ENCODE measurements at regions not wholly inside any gene's neighbourhood (a gene's known extent, or its start where the extent isn't known, plus 50 kb on each side); places are given as distances from the start of the nearest gene placed in this dataset.
"Not testable (repeated sequence)": the region's sequence is repeated elsewhere in the genome, so short reads cannot be mapped to it uniquely, and the experiment has no call there.

- not testable (repeated sequence) for H3K36me3 ChIP-seq (ENCODE audit: control insufficient read depth in 2 of 2, insufficient read depth in 2 of 2, low read length in 2 of 2); H3K9me3 ChIP-seq (ENCODE audit: control insufficient read depth in 2 of 2, low read length in 2 of 2); H3K9ac ChIP-seq (ENCODE audit: low read length in 2 of 2); H3K4me1 ChIP-seq (ENCODE audit: control insufficient read depth, insufficient read depth, low read length); H3K27me3 ChIP-seq (ENCODE audit: control insufficient read depth in 1 of 2, insufficient read depth in 2 of 2, low read length in 2 of 2); H3K4me3 ChIP-seq (ENCODE audit: low read length in 2 of 2); H3K27ac ChIP-seq (ENCODE audit: low read length)
Measured at GRCh38 chr6:12363277-12363650, 73.1 kb downstream of the EDN1 start.

DNA sequence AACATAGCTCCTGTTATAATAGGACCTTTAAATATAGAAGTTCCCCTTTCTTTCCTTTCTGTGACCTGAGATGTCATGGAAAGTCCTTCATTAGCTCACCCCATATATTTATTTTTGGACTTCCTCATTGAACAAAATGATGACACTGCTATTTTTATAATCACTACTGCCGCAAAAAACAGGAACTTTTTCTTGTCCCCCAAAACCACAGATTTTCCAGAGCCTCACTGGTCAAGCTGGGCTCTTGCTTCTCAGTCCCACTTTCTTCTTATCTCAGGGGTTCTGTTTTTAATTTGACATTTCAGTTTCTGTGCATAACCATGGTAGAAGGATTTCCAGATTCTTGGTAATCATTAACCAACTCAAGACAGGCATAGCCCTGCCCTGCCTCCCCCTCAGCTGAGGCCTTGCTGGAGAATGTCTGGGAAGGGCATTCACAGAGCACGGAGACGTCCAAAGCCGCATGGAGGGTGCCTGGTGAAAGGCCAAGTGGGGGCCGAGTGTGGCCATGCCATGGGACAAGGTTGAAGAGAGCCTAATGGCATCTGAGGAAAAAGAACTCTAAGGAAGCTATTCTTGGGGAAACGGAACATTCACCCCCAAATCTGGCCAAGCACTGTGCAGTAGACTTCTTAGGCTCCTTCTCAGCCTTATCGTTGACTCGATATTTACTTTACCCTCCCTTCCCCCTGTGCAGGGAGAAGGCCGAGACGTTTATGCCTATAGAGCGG is 73.7 kb downstream of the EDN1 start:
- no peaks in the 10 kb centered on the region for H3K27me3 ChIP-seq (ENCODE audit: control insufficient read depth in 1 of 2, insufficient read depth in 2 of 2, low read length in 2 of 2)
- H3K9ac ChIP-seq (ENCODE audit: low read length in 2 of 2), result no peak overlapping the region
- no peak overlapping the region for H3K4me3 ChIP-seq (ENCODE audit: low read length in 2 of 2)
- H3K36me3 ChIP-seq (ENCODE audit: control insufficient read depth in 2 of 2, insufficient read depth in 2 of 2, low read length in 2 of 2), result no peaks in the 10 kb centered on the region
- peaks cover 0 to 2% of the 10 kb centered on the region in 2 donors for H3K9me3 ChIP-seq (ENCODE audit: control insufficient read depth in 2 of 2, low read length in 2 of 2)
- H3K4me1 ChIP-seq (ENCODE audit: control insufficient read depth, insufficient read depth, low read length), result no peaks in the 10 kb centered on the region
- no peak overlapping the region for H3K27ac ChIP-seq (ENCODE audit: low read length)

DNA sequence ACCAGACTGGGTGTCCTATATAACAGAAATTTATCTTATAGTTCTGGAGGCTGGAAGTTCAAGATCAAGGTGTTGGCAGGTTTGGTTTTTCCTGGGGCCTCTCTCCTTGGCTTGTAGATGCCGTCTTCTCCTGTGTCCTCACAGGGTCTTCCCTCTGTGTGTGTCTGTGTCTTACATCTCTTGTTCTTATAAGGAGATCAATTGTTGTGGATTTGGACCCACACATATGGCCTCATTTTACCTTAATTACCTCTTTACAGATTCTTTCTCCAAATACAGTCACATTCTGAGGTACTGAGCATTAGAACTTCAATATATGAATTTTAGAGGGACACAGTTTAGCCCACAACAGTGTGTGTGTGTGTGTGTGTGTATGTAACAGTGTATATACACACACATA is 74.5 kb downstream of the EDN1 start:
- Histone ChIP-seq H3K27me3 (ENCODE audit: control insufficient read depth in 1 of 2, insufficient read depth in 2 of 2, low read length in 2 of 2) (no peaks in the 10 kb centered on the region), H3K9ac (ENCODE audit: low read length in 2 of 2) (no peak overlapping the region), H3K36me3 (ENCODE audit: control insufficient read depth in 2 of 2, insufficient read depth in 2 of 2, low read length in 2 of 2) (no peaks in the 10 kb centered on the region), H3K4me3 (ENCODE audit: low read length in 2 of 2) (no peak overlapping the region), H3K27ac (ENCODE audit: low read length) (no peak overlapping the region), H3K9me3 (ENCODE audit: control insufficient read depth in 2 of 2, low read length in 2 of 2) (peaks cover 0 to 2% of the 10 kb centered on the region in 2 donors), H3K4me1 (ENCODE audit: control insufficient read depth, insufficient read depth, low read length) (no peaks in the 10 kb centered on the region)

- Histone ChIP-seq H3K4me1 (ENCODE audit: control insufficient read depth, insufficient read depth, low read length) (no peaks in the 10 kb centered on the region), H3K9ac (ENCODE audit: low read length in 2 of 2) (no peak overlapping the region), H3K4me3 (ENCODE audit: low read length in 2 of 2) (no peak overlapping the region), H3K27ac (ENCODE audit: low read length) (no peak overlapping the region), H3K9me3 (ENCODE audit: control insufficient read depth in 2 of 2, low read length in 2 of 2) (no peaks in the 10 kb centered on the region), H3K36me3 (ENCODE audit: control insufficient read depth in 2 of 2, insufficient read depth in 2 of 2, low read length in 2 of 2) (no peaks in the 10 kb centered on the region), H3K27me3 (ENCODE audit: control insufficient read depth in 1 of 2, insufficient read depth in 2 of 2, low read length in 2 of 2) (no peaks in the 10 kb centered on the region)
Measured at GRCh38 chr6:12366731-12367130, 76.6 kb downstream of the EDN1 start.

- Histone ChIP-seq H3K27ac (ENCODE audit: low read length) (no peak overlapping the region), H3K36me3 (ENCODE audit: control insufficient read depth in 2 of 2, insufficient read depth in 2 of 2, low read length in 2 of 2) (no peaks in the 10 kb centered on the region), H3K4me3 (ENCODE audit: low read length in 2 of 2) (no peak overlapping the region)
Measured at GRCh38 chr6:12367412-12367811, 77.3 kb downstream of the EDN1 start.

GRCh38 chr6:12369355-12369754 is 79.2 kb downstream of the EDN1 start:
- H3K4me3 ChIP-seq (ENCODE audit: low read length in 2 of 2), result no peak overlapping the region
- no peak overlapping the region for H3K27ac ChIP-seq (ENCODE audit: low read length)
- H3K4me1 ChIP-seq (ENCODE audit: control insufficient read depth, insufficient read depth, low read length), result no peaks in the 10 kb centered on the region
- H3K9me3 ChIP-seq (ENCODE audit: control insufficient read depth in 2 of 2, low read length in 2 of 2), result no peaks in the 10 kb centered on the region
- no peak overlapping the region for H3K9ac ChIP-seq (ENCODE audit: low read length in 2 of 2)
- H3K36me3 ChIP-seq (ENCODE audit: control insufficient read depth in 2 of 2, insufficient read depth in 2 of 2, low read length in 2 of 2), result no peaks in the 10 kb centered on the region
- H3K27me3 ChIP-seq (ENCODE audit: control insufficient read depth in 1 of 2, insufficient read depth in 2 of 2, low read length in 2 of 2), result no peaks in the 10 kb centered on the region

More at GRCh38 chr6:12367412-12367811, 77.3 kb downstream of the EDN1 start:
- no peaks in the 10 kb centered on the region for H3K9me3 ChIP-seq (ENCODE audit: control insufficient read depth in 2 of 2, low read length in 2 of 2)
- no peaks in the 10 kb centered on the region for H3K4me1 ChIP-seq (ENCODE audit: control insufficient read depth, insufficient read depth, low read length)
- H3K9ac ChIP-seq (ENCODE audit: low read length in 2 of 2), result no peak overlapping the region
- no peaks in the 10 kb centered on the region for H3K27me3 ChIP-seq (ENCODE audit: control insufficient read depth in 1 of 2, insufficient read depth in 2 of 2, low read length in 2 of 2)

- no peak overlapping the region for H3K27ac ChIP-seq (ENCODE audit: low read length)
- no peak overlapping the region for H3K9ac ChIP-seq (ENCODE audit: low read length in 2 of 2)
- H3K36me3 ChIP-seq (ENCODE audit: control insufficient read depth in 2 of 2, insufficient read depth in 2 of 2, low read length in 2 of 2), result no peaks in the 10 kb centered on the region
- H3K9me3 ChIP-seq (ENCODE audit: control insufficient read depth in 2 of 2, low read length in 2 of 2), result no peaks in the 10 kb centered on the region
- H3K4me1 ChIP-seq (ENCODE audit: control insufficient read depth, insufficient read depth, low read length), result no peaks in the 10 kb centered on the region
- no peak overlapping the region for H3K4me3 ChIP-seq (ENCODE audit: low read length in 2 of 2)
- H3K27me3 ChIP-seq (ENCODE audit: control insufficient read depth in 1 of 2, insufficient read depth in 2 of 2, low read length in 2 of 2), result no peaks in the 10 kb centered on the region
Measured at GRCh38 chr6:12369781-12370262, 79.7 kb downstream of the EDN1 start.

DNA sequence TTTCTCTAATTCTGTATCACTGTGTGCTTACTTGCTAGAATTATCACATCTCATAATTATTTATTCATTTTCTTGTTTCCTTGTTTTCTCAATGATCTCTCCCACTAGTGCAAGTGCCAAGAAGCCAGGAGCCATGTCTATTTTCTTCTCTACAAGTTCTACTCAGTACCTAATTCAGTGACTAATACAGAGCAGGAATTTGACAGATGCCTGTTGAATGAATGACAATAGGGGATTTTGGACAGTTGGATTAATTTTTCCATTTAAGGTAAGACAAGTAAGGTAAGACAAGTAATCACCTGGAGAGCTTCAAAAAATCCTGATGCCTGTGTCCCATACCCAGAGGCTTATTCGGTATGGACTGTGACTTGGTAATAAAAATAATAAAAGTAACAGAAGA is 81.0 kb downstream of the EDN1 start:
- H3K9me3 ChIP-seq (ENCODE audit: control insufficient read depth in 2 of 2, low read length in 2 of 2), result no peaks in the 10 kb centered on the region
- H3K27me3 ChIP-seq (ENCODE audit: control insufficient read depth in 1 of 2, insufficient read depth in 2 of 2, low read length in 2 of 2), result no peaks in the 10 kb centered on the region
- no peak overlapping the region for H3K4me3 ChIP-seq (ENCODE audit: low read length in 2 of 2)
- H3K27ac ChIP-seq (ENCODE audit: low read length), result no peak overlapping the region
- H3K9ac ChIP-seq (ENCODE audit: low read length in 2 of 2), result no peak overlapping the region
- no peaks in the 10 kb centered on the region for H3K36me3 ChIP-seq (ENCODE audit: control insufficient read depth in 2 of 2, insufficient read depth in 2 of 2, low read length in 2 of 2)
- no peaks in the 10 kb centered on the region for H3K4me1 ChIP-seq (ENCODE audit: control insufficient read depth, insufficient read depth, low read length)

DNA sequence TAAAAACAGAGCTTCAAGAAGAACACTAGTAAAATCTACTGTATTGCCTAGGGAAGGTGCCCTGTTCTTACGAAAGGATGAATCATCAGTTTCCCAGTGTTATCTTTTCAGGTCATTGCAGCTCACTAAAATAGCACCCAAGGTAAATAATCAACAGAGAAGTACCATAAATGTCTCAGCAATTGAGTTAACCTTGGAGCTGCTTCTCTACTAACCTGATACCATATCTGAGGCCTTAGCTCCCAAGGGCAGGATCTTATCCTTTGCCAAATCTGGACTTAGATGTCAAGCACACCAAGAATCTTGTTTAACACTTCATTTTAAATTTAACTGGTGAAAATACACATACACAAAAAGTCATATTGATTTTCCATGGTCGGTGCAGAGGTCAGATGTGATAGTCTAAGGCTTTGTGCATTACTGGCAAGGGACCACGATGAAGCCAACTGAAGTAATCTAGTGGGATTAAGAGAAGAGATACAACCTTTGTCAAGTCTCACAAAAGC is 81.5 kb downstream of the EDN1 start:
- H3K27ac ChIP-seq (ENCODE audit: low read length), result no peak overlapping the region
- H3K4me3 ChIP-seq (ENCODE audit: low read length in 2 of 2), result no peak overlapping the region
- H3K27me3 ChIP-seq (ENCODE audit: control insufficient read depth in 1 of 2, insufficient read depth in 2 of 2, low read length in 2 of 2), result no peaks in the 10 kb centered on the region
- H3K4me1 ChIP-seq (ENCODE audit: control insufficient read depth, insufficient read depth, low read length), result no peaks in the 10 kb centered on the region
- no peak overlapping the region for H3K9ac ChIP-seq (ENCODE audit: low read length in 2 of 2)
- no peaks in the 10 kb centered on the region for H3K9me3 ChIP-seq (ENCODE audit: control insufficient read depth in 2 of 2, low read length in 2 of 2)
- H3K36me3 ChIP-seq (ENCODE audit: control insufficient read depth in 2 of 2, insufficient read depth in 2 of 2, low read length in 2 of 2), result no peaks in the 10 kb centered on the region

DNA sequence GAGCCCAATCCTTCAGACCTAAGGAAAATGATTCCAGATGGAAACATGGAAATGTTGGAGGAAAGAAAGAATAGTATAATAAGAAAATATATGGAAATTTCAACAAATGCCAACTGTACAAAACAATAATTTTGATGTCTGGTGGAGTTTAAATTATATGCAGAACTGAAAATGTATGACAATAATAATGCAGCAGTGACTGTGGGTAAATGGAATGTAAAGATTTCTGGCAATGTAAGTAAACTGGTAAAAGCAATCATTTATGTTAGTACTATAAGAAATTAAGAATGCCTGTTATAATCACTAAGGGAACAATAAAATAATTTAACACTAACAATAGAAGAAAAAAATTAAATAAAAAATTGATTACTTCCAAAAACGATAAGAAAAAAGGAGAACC is 89.0 kb downstream of the EDN1 start:
- Histone ChIP-seq H3K9ac (ENCODE audit: low read length in 2 of 2) (no peak overlapping the region), H3K4me1 (ENCODE audit: control insufficient read depth, insufficient read depth, low read length) (no peaks in the 10 kb centered on the region), H3K36me3 (ENCODE audit: control insufficient read depth in 2 of 2, insufficient read depth in 2 of 2, low read length in 2 of 2) (no peaks in the 10 kb centered on the region), H3K9me3 (ENCODE audit: control insufficient read depth in 2 of 2, low read length in 2 of 2) (peaks cover 0 to 2% of the 10 kb centered on the region in 2 donors), H3K27ac (ENCODE audit: low read length) (no peak overlapping the region), H3K4me3 (ENCODE audit: low read length in 2 of 2) (no peak overlapping the region), H3K27me3 (ENCODE audit: control insufficient read depth in 1 of 2, insufficient read depth in 2 of 2, low read length in 2 of 2) (no peaks in the 10 kb centered on the region)

GRCh38 chr6:12381587-12381986 is 91.4 kb downstream of the EDN1 start:
- H3K27ac ChIP-seq (ENCODE audit: low read length), result no peak overlapping the region
- no peaks in the 10 kb centered on the region for H3K4me1 ChIP-seq (ENCODE audit: control insufficient read depth, insufficient read depth, low read length)
- H3K9me3 ChIP-seq (ENCODE audit: control insufficient read depth in 2 of 2, low read length in 2 of 2), result peaks cover 0 to 2% of the 10 kb centered on the region in 2 donors
- no peaks in the 10 kb centered on the region for H3K36me3 ChIP-seq (ENCODE audit: control insufficient read depth in 2 of 2, insufficient read depth in 2 of 2, low read length in 2 of 2)
- no peak overlapping the region for H3K9ac ChIP-seq (ENCODE audit: low read length in 2 of 2)
- no peak overlapping the region for H3K4me3 ChIP-seq (ENCODE audit: low read length in 2 of 2)
- H3K27me3 ChIP-seq (ENCODE audit: control insufficient read depth in 1 of 2, insufficient read depth in 2 of 2, low read length in 2 of 2), result no peaks in the 10 kb centered on the region

All from stomach smooth muscle (tissue), 2 donors.